ENCODE measurements at regions not wholly inside any gene's neighbourhood (a gene's known extent, or its start where the extent isn't known, plus 50 kb on each side); places are given as distances from the start of the nearest gene placed in this dataset.

- TF ChIP-seq MAZ (IDR thresholded peaks at IDR 0.05; ENCODE audit: borderline replicate concordance, low read depth, low read length) (no peak), FOS (IDR thresholded peaks at IDR 0.05; ENCODE audit: low read depth, low read length) (no peak), POLR2A (IDR thresholded peaks at IDR 0.05; ENCODE audit: low read depth, low read length) (no peak), CEBPB (IDR thresholded peaks at IDR 0.05; ENCODE audit: low read depth, low read length) (no peak), SMC3 (IDR thresholded peaks at IDR 0.05; ENCODE audit: low read depth, low read length) (no peak), MAFK (IDR thresholded peaks at IDR 0.05; ENCODE audit: low read depth, low read length) (no peak), RAD21 (IDR thresholded peaks at IDR 0.05; ENCODE audit: low read length) (no peak), BHLHE40 (IDR thresholded peaks at IDR 0.05; ENCODE audit: low read depth, low read length) (no peak), NFE2L2 (IDR thresholded peaks at IDR 0.05; ENCODE audit: low read depth, low read length) (no peak), RFX5 (IDR thresholded peaks at IDR 0.05; ENCODE audit: low read depth, low read length) (no peak), MXI1 (IDR thresholded peaks at IDR 0.05; ENCODE audit: borderline replicate concordance, low read depth, low read length) (no peak)
- TF ChIP-seq, protein P1, sequence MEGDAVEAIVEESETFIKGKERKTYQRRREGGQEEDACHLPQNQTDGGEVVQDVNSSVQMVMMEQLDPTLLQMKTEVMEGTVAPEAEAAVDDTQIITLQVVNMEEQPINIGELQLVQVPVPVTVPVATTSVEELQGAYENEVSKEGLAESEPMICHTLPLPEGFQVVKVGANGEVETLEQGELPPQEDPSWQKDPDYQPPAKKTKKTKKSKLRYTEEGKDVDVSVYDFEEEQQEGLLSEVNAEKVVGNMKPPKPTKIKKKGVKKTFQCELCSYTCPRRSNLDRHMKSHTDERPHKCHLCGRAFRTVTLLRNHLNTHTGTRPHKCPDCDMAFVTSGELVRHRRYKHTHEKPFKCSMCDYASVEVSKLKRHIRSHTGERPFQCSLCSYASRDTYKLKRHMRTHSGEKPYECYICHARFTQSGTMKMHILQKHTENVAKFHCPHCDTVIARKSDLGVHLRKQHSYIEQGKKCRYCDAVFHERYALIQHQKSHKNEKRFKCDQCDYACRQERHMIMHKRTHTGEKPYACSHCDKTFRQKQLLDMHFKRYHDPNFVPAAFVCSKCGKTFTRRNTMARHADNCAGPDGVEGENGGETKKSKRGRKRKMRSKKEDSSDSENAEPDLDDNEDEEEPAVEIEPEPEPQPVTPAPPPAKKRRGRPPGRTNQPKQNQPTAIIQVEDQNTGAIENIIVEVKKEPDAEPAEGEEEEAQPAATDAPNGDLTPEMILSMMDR (conservative IDR thresholded peaks at IDR 0.05; ENCODE audit: low read depth, low read length) = no peak
- TF ChIP-seq, protein P2, sequence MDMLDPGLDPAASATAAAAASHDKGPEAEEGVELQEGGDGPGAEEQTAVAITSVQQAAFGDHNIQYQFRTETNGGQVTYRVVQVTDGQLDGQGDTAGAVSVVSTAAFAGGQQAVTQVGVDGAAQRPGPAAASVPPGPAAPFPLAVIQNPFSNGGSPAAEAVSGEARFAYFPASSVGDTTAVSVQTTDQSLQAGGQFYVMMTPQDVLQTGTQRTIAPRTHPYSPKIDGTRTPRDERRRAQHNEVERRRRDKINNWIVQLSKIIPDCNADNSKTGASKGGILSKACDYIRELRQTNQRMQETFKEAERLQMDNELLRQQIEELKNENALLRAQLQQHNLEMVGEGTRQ (IDR thresholded peaks at IDR 0.05; ENCODE audit: low read depth, low read length) = no peak
- TF ChIP-seq, protein P3, sequence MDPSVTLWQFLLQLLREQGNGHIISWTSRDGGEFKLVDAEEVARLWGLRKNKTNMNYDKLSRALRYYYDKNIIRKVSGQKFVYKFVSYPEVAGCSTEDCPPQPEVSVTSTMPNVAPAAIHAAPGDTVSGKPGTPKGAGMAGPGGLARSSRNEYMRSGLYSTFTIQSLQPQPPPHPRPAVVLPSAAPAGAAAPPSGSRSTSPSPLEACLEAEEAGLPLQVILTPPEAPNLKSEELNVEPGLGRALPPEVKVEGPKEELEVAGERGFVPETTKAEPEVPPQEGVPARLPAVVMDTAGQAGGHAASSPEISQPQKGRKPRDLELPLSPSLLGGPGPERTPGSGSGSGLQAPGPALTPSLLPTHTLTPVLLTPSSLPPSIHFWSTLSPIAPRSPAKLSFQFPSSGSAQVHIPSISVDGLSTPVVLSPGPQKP (IDR thresholded peaks at IDR 0.05; ENCODE audit: borderline replicate concordance, low read depth, low read length) = no peak
Observed at GRCh38 chr18:45342166-45342565, 273.1 kb upstream of the SLC14A2 start.

Measured in IMR-90 (cell line).